HCT116 (cell line): ENCODE measurements at regions not wholly inside any gene's neighbourhood (a gene's known extent, or its start where the extent isn't known, plus 50 kb on each side); places are given as distances from the start of the nearest gene placed in this dataset.

ENCODE experiments used
- ATAC-seq: fragments of 200-7000 bp; cut with Tn5 transposase; 2 replicates; pipeline ENCODE4 v1.9.1; 2020; ENCODE audit warnings: mild to moderate bottlenecking, moderate library complexity
- BruUV-seq: library from RNA; stranded (reverse); fragments of 400-500 nt; replicated peaks from 2 replicates; lab custom pipeline; 2021; lab: Mats Ljungman, UMichigan
- CTCF ChIA-PET: fragments of 300-600 bp; sonication (Branson Sonifier 250); formaldehyde crosslinking; loops from one replicate; lab custom pipeline; 2021; ENCODE audit warnings: antibody characterized with exemption; lab: Charles Lee
- POLR2A ChIA-PET: fragments of 300-600, 350-600 bp; sonication (Branson Sonifier 250); formaldehyde crosslinking; loops from one replicate; lab custom pipeline; 2021; ENCODE audit warnings: antibody characterized with exemption; lab: Charles Lee
- RAD21 ChIA-PET, 2 experiments: fragments of 300-600 bp; sonication (Branson Sonifier 250); formaldehyde crosslinking; loops; one replicate each; lab custom pipeline; 2023; ENCODE audit warnings: low total read pairs in 2 of 2; ENCODE audit not compliant: uncharacterized antibody in 2 of 2, unreplicated experiment in 2 of 2, low non-redundant PET in 1 of 2; lab: Charles Lee
- DNase-seq: peaks from one replicate; pipeline ENCODE4 v3.0.0-alpha.2; 2010; ENCODE audit warnings: low read depth, low spot score
- H2AFZ ChIP-seq: fragments of 200-600 bp; shearing (Covaris generic), sonication (generic); 2 replicates; pipeline ENCODE4 v1.6.1; 2017; ENCODE audit warnings: low read depth, mixed run types, mixed read lengths, antibody characterized with exemption, low read length; ENCODE audit not compliant: poor library complexity, severe bottlenecking
- H3K27ac ChIP-seq: 2 replicates; pipeline ENCODE4 v1.5.1; 2012; ENCODE audit warnings: low read depth, low read length
- H3K27me3 ChIP-seq: fragments of 200-600 bp; sonication (generic); 2 replicates; pipeline ENCODE4 v1.6.1; 2016; ENCODE audit warnings: mixed run types, low read length, mixed read lengths; ENCODE audit not compliant: insufficient read depth
- H3K36me3 ChIP-seq, 2 experiments: fragments of 200-500 bp in 1 of 2; fragments of 200-600 bp in 1 of 2; sonication (Bioruptor generic) in 1 of 2; sonication (generic) in 1 of 2; 2 replicates each; pipeline versions ENCODE4 v1.5.1 to v1.6.1; 2014 to 2016; ENCODE audit warnings: low read length in 2 of 2, inconsistent platforms in 1 of 2, mixed read lengths in 1 of 2, mixed run types in 1 of 2; ENCODE audit not compliant: insufficient read depth in 2 of 2, control insufficient read depth in 1 of 2
- H3K4me1 ChIP-seq, 2 experiments: fragments of 200-600 bp in 1 of 2; sonication (generic) in 1 of 2; 2 replicates each; pipeline versions ENCODE4 v1.5.1 to v1.6.1; 2012 to 2017; ENCODE audit warnings: low read length in 2 of 2, inconsistent platforms in 1 of 2, mild to moderate bottlenecking in 1 of 2, mixed read lengths in 1 of 2, mixed run types in 1 of 2, moderate library complexity in 1 of 2; ENCODE audit not compliant: insufficient read depth in 2 of 2, control insufficient read depth in 1 of 2
- H3K4me2 ChIP-seq: fragments of 200-600 bp; sonication (generic); 2 replicates; pipeline ENCODE4 v1.6.1; 2017; ENCODE audit warnings: mixed run types, low read length, mixed read lengths
- H3K4me3 ChIP-seq, 2 experiments: fragments of 200-600 bp in 1 of 2; sonication (generic) in 1 of 2; replicated peaks in 1 of 2; 2 replicates each; pipeline ENCODE4 v1.5.1; 2011 to 2016; ENCODE audit warnings: low read length in 2 of 2, control low read depth in 1 of 2, low read depth in 1 of 2, mild to moderate bottlenecking in 1 of 2, mixed read lengths in 1 of 2, mixed run types in 1 of 2
- H3K79me2 ChIP-seq: fragments of 200-600 bp; sonication (generic); 2 replicates; pipeline ENCODE4 v1.6.1; 2017; ENCODE audit warnings: mild to moderate bottlenecking, mixed run types, low read length, moderate library complexity, mixed read lengths; ENCODE audit not compliant: insufficient read depth
- H3K9ac ChIP-seq: fragments of 200-600 bp; sonication (generic); 2 replicates; pipeline ENCODE4 v1.6.1; 2016; ENCODE audit warnings: low read length, mixed read lengths
- H3K9me2 ChIP-seq: fragments of 200-600 bp; sonication (generic), shearing (Covaris generic); 2 replicates; pipeline ENCODE4 v1.6.1; 2017; ENCODE audit warnings: mixed run types, mild to moderate bottlenecking, moderate library complexity; ENCODE audit not compliant: insufficient read depth
- H3K9me3 ChIP-seq, 2 experiments: fragments of 200-500 bp in 1 of 2; fragments of 200-600 bp in 1 of 2; sonication (Bioruptor generic) in 1 of 2; sonication (generic) in 1 of 2; 2 replicates each; pipeline ENCODE4 v1.6.1; 2014 to 2017; ENCODE audit warnings: low read length in 2 of 2, mixed read lengths in 2 of 2, inconsistent platforms in 1 of 2, low read depth in 1 of 2, mild to moderate bottlenecking in 1 of 2, mixed run types in 1 of 2, moderate library complexity in 1 of 2; ENCODE audit not compliant: control insufficient read depth in 1 of 2, insufficient read depth in 1 of 2
- H4K20me1 ChIP-seq: fragments of 200-600 bp; sonication (generic), shearing (Covaris generic); 2 replicates; pipeline ENCODE4 v1.6.1; 2017; ENCODE audit warnings: mixed run types, mild to moderate bottlenecking, moderate library complexity; ENCODE audit not compliant: insufficient read depth
- ATF3 ChIP-seq: IDR thresholded peaks from 2 replicates; pipeline ENCODE4 v1.6.1; 2012
- CBX3 ChIP-seq: IDR thresholded peaks from 2 replicates; pipeline ENCODE4 v1.6.1; 2012; ENCODE audit warnings: low read depth
- CEBPB ChIP-seq: IDR thresholded peaks from 2 replicates; pipeline ENCODE4 v1.6.1; 2012; ENCODE audit warnings: low read depth
- ELF1 ChIP-seq: IDR thresholded peaks from 2 replicates; pipeline ENCODE4 v1.6.1; 2012; ENCODE audit warnings: low read depth, borderline replicate concordance
- EZH2 ChIP-seq: fragments of 200-600 bp; sonication (generic); IDR thresholded peaks from 2 replicates; pipeline ENCODE4 v1.6.1; 2017; ENCODE audit warnings: antibody characterized with exemption, mixed run types
- MAX ChIP-seq: IDR thresholded peaks from 2 replicates; pipeline ENCODE4 v1.6.1; 2012
- POLR2A ChIP-seq: IDR thresholded peaks from 2 replicates; pipeline ENCODE4 v1.7.0; 2011; ENCODE audit warnings: borderline replicate concordance; ENCODE audit not compliant: insufficient read depth, insufficient read length; ENCODE audit errors: extremely low read depth
- POLR2AphosphoS5 ChIP-seq: IDR thresholded peaks from 2 replicates; pipeline ENCODE4 v1.6.1; 2011; ENCODE audit warnings: mild to moderate bottlenecking, low read depth, low read length, moderate library complexity
- REST ChIP-seq: IDR thresholded peaks from 2 replicates; pipeline ENCODE4 v1.6.1; 2012; ENCODE audit warnings: low read depth
- SP1 ChIP-seq: IDR thresholded peaks from 2 replicates; pipeline ENCODE4 v1.6.1; 2012; ENCODE audit warnings: low read depth
- SRF ChIP-seq: IDR thresholded peaks from 2 replicates; pipeline ENCODE4 v1.6.1; 2012; ENCODE audit warnings: low read depth
- TCF7L2 ChIP-seq: IDR thresholded peaks from 2 replicates; pipeline ENCODE4 v1.7.0; 2011; ENCODE audit warnings: borderline replicate concordance, inconsistent platforms; ENCODE audit not compliant: insufficient read depth, insufficient read length; ENCODE audit errors: extremely low read depth
- YY1 ChIP-seq: IDR thresholded peaks from 2 replicates; pipeline ENCODE4 v1.6.1; 2011; ENCODE audit warnings: low read length, low read depth, moderate library complexity, mild to moderate bottlenecking; ENCODE audit not compliant: insufficient replicate concordance; ENCODE audit errors: extremely low read depth
- ZBTB33 ChIP-seq: IDR thresholded peaks from 2 replicates; pipeline ENCODE4 v1.6.1; 2011; ENCODE audit warnings: mild to moderate bottlenecking, low read length, moderate library complexity; ENCODE audit not compliant: insufficient replicate concordance; ENCODE audit errors: extremely low read depth
- ZFX ChIP-seq: fragments of 450-650 bp; IDR thresholded peaks from 2 replicates; pipeline ENCODE4 v1.6.1; 2017
- intact Hi-C: fragments of 100-400 bp; cut with micrococcal nuclease; formaldehyde crosslinking; loops from 2 replicates; pipeline ENCODE4 v1.10.0; 2022

- TF ChIP-seq EZH2 (no peak), ELF1 (no peak), CEBPB (no peak), ZFX (no peak), CBX3 (no peak), MAX (no peak), SRF (no peak), POLR2AphosphoS5 (no peak), TCF7L2 (no peak), YY1 (no peak), ZBTB33 (no peak), SP1 (no peak), REST (no peak), POLR2A (no peak), ATF3 (no peak)
- H3K27me3 ChIP-seq = peaks cover 6% of the 10 kb centered on the region; the same call in 1 of the 2 replicates
These were observed 93.4 kb downstream of the ABHD5 start for GRCh38 chr3:43783987-43784639.

More at GRCh38 chr3:43783987-43784639, 93.4 kb downstream of the ABHD5 start:
- Histone ChIP-seq H3K9me3 (no peaks in the 10 kb centered on the region), H3K27ac (no peak overlapping the region), H3K4me3 (no peak overlapping the region), H3K36me3 (no peaks in the 10 kb centered on the region), H2AFZ (no peak overlapping the region), H3K4me2 (no peak overlapping the region), H3K4me1 (no peaks in the 10 kb centered on the region), H3K9ac (no peak overlapping the region), H3K79me2 (no peaks in the 10 kb centered on the region), H3K9me2 (no peaks in the 10 kb centered on the region), H4K20me1 (no peaks in the 10 kb centered on the region)
- CTCF ChIA-PET = no interaction called here
- RAD21 ChIA-PET = no interaction called here
- POLR2A ChIA-PET = no interaction called here
- BruUV-seq = no TSS peak
- ATAC-seq = no peak
- intact Hi-C loops = no loop called here
- no peak for DNase-seq
